COR-L47 (cell line): ENCODE measurements at regions not wholly inside any gene's neighbourhood (a gene's known extent, or its start where the extent isn't known, plus 50 kb on each side); places are given as distances from the start of the nearest gene placed in this dataset.
"Not testable (repeated sequence)": the region's sequence is repeated elsewhere in the genome, so short reads cannot be mapped to it uniquely, and the experiment has no call there.

ENCODE experiments used
- DNase-seq: peaks from one replicate; lab custom pipeline; 2025; lab: John Stamatoyannopoulos, UW

GRCh38 chr1:60731321-60731720, 351.0 kb upstream of the NFIA start:
- no peak for DNase-seq

DNA sequence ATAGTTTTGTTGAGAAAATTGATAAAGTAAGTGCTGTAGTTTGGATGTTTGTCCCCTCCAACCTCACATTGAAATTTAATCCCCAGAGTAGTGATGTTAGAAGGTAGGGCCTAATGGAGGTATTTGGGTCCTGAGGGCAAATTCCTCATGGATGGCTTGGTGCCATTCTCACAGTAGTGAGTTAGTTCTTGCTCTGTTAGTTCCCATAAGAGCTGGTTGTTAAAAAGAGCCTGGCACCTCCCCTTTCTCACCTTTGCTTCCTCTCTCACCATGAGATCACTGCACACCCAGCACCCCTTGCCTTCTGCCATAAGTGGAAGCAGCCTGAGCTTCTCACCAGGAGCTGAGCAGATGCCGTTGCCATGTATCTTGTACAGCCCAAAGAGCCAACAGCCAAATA, 354.8 kb upstream of the NFIA start:
- no peak for DNase-seq

GRCh38 chr1:60716472-60716871, 365.9 kb upstream of the NFIA start:
- no peak for DNase-seq

DNA sequence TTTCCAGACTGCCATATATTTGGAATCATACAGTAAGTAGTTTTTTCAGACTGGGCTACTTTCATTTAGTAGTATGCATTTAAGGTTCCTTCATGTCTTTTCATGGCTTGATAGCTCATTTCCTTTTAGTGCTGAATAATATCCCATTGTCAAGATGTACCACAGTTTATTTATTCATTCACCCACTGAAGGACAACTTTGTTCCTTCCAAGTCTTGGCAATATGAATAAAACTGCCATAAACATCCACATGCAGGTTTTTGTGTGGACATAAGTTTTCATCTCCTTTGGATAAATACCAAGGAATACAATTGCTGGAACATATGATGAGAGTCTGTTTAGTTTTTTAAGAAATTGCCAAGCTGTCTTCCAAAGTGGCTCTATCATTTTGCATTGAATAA, 366.4 kb upstream of the NFIA start:
- DNase-seq = no peak

DNA sequence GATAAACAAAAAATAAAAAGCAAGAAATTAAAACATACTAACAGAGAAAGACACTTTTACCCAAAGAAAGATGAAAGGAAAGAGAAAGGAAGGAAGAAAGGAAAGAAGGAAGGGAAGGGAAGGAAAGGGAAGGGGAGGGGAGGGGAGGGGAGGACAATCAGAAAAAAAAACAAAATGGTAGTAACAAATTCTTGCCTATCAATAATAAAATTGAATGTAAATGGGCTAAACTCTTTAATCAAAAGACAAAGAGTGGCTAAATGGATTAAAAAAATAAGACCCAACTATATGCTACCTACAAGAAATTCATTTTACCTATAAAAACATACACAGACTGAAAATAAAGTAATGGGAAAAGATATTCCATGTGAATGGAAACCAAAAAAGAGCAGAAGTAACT, 372.9 kb upstream of the NFIA start:
- DNase-seq = no peak

DNA sequence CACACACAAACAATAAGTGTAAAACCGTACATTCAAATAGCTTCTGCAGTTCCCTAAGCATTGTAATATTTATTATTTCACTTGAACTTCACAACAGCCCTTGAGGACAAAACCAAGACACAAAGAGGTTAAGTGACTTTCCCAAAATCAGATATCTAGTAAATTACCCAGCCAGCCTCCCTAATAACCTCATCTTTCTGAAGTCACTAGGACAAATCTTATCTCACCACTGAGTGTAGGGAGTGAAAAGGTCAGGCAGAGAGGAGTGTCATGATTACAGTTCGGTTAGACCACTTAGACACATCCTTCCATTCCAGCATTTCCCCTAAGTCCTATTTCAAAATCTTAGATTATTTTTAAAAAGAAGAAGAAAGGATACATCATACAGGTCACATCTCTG, 377.3 kb upstream of the NFIA start:
- DNase-seq = no peak

- DNase-seq = no peak
Observed at GRCh38 chr1:60703155-60703554, 379.2 kb upstream of the NFIA start.

DNA sequence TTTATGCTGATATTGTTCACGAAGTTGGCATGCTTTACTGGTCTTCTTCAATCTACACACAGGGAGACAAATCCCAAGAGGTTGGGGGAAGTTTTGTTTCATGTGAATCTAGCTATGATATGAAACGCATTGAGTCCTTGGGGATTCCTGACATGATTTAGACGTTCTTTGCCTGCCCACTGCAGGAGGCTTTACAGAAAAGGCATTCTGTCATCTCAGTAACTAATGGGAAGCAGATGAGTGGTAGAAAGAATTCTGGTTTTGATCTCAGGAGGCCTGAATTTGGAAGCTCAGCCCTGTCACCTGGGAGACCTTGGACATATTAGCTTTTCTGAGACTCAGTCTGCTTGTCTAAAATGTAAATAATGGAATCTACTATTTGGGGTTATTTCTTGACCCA, 383.0 kb upstream of the NFIA start:
- DNase-seq = no peak

DNA sequence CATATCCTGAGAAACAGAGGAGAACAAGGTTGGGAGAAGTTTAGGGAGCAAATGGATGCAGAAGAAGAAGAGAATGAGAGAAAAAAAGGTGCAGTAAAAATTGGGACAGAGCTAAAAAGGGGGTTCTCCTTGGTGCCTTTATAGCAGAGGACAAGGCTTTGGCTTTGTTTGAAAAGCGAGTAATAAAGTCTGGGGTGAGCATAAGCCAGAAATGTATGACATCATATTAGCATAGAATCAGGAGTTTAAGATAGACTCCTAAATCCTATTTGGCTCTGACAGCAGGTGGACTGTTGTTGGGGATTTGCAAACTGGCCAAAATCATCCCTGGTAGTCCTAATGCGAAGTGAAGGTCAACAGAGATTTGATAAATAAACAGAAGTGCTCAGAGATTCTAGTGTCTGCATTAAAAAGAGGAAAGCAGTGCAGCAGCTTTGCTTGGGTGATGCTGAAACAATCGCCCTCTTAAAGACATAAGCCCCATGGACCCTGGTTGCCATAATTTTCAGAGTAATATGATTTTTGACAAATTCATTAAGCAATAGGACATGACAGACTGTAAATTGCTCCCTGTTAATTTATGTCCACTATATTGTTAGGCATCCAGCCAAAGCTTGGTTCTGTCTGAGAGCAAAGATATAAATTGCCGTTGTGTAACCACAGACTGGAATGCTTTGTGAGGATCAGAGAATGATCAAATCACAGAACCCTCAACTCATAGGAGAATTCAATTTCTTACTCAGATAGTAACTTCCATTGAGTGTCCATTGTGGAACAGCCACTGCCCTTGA, 385.0 kb upstream of the NFIA start:
- DNase-seq = peak; percentile 17

DNA sequence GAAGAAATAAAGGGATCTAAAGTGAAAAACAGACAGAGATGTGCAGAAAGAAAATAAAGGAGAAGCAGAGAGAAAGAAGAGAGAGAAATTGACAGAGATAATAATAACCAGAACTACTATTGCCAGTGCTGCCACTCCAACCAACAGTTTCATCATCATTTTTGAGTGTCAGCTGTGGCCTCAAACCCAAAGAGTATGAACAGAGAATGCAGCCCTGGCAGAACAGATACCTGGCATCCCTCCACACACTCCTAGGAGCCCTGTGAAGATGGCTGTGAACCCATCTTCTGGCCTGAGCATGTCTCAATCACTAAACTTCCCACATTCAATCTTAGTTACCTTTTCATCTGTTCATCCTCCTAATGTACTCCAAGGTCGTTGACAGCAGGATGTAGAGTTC, 385.8 kb upstream of the NFIA start:
- no peak for DNase-seq

DNA sequence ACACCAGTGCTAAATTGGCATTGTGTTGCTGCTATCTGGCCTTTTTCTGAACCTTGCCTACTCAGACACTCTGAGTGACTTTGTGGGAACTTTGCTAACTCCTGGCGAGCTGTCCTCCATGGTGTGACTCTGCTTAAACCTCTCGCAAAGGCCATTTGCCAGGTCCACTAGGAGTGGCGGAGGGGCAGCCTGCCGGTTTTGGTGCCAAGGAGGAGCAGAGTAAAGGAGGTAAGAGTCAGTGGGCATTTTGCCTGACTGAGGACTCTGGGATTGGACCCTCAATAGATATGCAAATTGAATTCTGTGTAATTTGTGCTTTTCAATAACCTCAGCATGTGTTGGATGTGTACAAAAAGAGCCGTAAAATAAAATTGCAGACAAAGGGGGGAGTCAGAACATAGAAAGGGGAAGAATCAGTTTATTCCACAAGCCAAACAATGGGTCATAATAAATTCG, 386.6 kb upstream of the NFIA start:
- DNase-seq = peak; percentile 8

- no peak for DNase-seq
Observed at GRCh38 chr1:60694980-60695379, 387.4 kb upstream of the NFIA start.

DNA sequence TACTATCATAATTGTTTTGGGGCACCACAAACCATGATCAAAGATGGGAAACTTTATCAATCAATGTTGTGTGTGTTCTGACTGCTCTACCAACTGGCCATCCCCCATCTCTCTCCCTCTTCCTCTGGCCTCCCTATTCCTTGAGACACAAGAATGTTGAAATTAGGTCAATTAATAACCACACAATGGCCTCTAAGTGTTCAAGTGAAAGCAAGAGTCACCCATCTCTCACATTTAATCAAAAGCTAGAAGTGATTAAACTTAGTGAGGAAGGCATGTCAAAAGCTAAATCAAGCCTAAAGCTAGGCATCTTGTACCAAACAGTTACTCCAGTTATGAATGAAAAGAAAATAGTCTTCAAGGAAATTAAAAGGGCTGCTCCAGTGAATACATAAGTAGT, 390.3 kb upstream of the NFIA start:
- DNase-seq = no peak

GRCh38 chr1:60688221-60688620, 394.1 kb upstream of the NFIA start:
- DNase-seq = not testable (repeated sequence)

DNA sequence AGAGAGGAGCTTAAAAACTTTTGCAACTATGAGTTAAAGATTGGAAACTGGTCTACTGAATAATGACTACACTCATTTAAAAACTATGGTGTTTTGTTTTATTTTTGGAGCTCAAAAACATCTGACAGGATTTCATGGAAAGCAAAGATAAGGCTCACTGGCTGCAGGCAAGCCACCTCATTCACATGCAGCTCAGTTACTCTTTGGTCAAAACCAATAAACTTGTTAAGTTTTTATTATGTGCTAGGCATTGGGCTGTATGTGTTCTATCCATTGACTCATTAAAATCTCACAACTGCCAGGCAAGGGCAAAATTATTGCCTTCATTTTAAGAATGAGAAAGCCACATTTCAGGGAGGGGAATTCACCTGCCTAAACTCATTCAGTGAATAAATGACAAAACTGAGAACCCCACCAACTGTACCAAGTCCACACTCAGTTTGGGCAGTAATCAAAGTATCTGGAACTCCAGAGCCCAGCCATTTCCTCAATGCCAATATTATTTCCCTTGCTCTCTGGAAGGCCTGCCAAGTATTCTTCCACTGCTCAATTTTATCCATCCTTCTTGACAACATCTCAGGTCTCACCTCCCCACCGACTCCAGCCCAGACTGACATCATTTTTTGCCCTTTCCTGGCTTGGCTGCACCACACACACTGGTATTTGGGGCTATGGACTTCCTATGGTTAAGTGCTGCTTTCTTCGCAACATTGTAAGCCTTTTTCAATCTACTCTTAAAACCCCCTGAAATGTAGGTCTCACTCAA, 401.1 kb upstream of the NFIA start:
- DNase-seq = no peak

- no peak for DNase-seq
Observed at GRCh38 chr1:60679524-60680375, 402.6 kb upstream of the NFIA start.

DNA sequence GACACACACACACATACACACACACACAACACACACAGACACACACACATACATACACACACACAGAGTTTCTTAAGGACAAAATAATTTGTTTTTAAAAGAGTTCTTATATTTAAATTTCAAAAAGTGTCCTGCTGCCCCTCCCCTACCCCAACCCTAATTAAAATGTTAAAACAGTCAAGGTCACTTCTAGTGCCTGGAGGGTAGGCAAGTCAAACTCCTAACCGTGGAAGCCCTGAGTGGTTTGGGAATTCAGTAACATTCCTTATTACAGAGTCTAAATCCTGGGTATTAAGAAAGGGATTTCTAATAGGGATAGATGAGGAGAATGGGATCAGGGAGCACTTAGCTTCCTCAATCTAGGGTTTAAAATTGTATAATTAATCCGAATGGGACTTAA, 403.6 kb upstream of the NFIA start:
- DNase-seq = no peak

DNA sequence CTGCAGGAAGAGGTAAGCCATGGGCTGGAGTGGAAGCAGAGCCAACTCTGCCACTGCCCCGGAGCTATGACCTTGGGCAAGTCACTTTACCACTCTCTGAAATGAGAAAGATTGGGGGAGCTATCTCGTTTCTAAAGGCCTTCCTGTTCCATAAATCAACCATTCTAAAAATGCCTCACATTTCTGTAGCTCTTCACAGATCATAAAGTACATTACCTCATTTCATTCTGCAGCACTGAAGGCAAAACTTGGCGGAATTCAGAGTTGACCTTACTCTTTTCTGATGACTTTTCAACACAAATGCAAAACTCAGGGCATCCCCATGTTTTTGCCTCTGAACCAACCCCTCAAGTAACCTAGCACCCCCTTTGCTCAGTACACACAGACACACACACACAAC, 404.0 kb upstream of the NFIA start:
- DNase-seq = no peak

- DNase-seq = no peak
Observed at GRCh38 chr1:60672449-60672848, 409.9 kb upstream of the NFIA start.

GRCh38 chr1:60670302-60670701, 412.1 kb upstream of the NFIA start:
- DNase-seq = no peak

DNA sequence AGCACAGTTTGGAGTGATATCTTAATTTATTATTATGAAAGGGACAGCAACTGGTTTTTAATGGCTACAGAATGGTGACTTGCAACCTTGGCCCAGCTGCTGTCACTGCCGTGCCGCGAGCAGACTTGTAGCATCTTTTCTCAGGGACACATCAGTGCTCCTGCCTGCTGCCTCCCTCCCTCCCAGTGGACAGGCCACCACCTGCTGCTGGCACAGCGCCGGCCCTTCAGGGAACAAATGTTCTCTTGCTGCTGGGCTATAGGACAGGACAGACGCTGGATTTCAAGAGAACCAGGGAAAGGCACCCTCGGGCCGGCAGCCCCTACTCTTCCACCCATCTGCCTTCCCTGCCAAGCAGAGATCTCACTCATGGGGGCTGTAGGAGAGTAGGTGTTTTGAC, 413.8 kb upstream of the NFIA start:
- DNase-seq = no peak

DNA sequence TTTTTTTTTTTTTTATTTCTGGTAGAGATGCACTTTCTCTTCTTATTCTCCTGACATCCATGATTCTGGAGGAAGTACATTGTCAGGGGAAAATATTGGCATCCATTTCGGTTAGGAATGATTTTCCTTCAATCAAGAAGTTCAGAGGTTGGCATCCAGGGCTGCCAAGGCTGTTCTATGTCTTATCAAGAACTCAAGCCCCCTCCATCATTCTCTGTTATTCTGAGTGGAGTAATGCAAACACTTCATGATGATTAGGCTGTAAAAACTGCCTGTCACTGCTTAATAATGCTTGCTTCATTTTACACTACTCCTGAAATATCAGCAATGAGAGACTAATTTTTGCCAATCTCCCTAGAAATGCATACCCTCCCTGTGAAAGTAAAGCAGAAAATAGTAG, 417.1 kb upstream of the NFIA start:
- no peak for DNase-seq
